ENCODE measurements at regions not wholly inside any gene's neighbourhood (a gene's known extent, or its start where the extent isn't known, plus 50 kb on each side); places are given as distances from the start of the nearest gene placed in this dataset.

DNA sequence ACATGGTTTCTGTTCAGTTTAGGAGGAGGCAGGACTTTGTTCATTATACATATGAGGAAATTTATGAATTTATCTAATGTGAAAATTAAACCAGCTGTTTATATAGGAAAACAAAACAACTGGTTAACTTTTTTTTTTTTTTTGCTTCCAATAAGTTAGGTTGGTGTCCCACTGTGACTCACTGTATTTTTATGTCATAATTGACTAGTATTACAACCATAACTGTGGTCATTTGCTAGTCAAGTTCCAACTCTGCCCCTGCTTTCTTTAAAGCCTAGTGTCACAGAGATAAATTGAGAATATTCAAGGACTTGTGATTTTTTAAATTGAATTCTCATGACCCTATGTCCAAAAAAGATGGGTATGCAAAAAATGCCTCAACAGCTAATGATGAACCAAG lies 227.7 kb downstream of the BCAT1 start:
- Histone ChIP-seq H3K27ac (no peak overlapping the region), H3K4me3 (no peak overlapping the region), H3K27me3 (replicated peaks in 1 of 7) (no peaks in the 10 kb centered on the region), H3K9me3 (no peaks in the 10 kb centered on the region), H3K4me1 (peaks cover 0 to 12% (median 0%) of the 10 kb centered on the region in 6 donors), H3K36me3 (no peaks in the 10 kb centered on the region)
- DNase-seq = no peak
- TF ChIP-seq, protein P1, sequence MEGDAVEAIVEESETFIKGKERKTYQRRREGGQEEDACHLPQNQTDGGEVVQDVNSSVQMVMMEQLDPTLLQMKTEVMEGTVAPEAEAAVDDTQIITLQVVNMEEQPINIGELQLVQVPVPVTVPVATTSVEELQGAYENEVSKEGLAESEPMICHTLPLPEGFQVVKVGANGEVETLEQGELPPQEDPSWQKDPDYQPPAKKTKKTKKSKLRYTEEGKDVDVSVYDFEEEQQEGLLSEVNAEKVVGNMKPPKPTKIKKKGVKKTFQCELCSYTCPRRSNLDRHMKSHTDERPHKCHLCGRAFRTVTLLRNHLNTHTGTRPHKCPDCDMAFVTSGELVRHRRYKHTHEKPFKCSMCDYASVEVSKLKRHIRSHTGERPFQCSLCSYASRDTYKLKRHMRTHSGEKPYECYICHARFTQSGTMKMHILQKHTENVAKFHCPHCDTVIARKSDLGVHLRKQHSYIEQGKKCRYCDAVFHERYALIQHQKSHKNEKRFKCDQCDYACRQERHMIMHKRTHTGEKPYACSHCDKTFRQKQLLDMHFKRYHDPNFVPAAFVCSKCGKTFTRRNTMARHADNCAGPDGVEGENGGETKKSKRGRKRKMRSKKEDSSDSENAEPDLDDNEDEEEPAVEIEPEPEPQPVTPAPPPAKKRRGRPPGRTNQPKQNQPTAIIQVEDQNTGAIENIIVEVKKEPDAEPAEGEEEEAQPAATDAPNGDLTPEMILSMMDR (IDR thresholded peaks at IDR 0.05 in 8 of 11, conservative IDR thresholded peaks at IDR 0.05 in 3 of 11) = no peak
- TF ChIP-seq POLR2A (IDR thresholded peaks at IDR 0.05) (no peak), POLR2AphosphoS5 (IDR thresholded peaks at IDR 0.05) (no peak)
- intact Hi-C loops (cut with DNase I; ENCODE audit: low total_unique reads) = no loop called here

DNA sequence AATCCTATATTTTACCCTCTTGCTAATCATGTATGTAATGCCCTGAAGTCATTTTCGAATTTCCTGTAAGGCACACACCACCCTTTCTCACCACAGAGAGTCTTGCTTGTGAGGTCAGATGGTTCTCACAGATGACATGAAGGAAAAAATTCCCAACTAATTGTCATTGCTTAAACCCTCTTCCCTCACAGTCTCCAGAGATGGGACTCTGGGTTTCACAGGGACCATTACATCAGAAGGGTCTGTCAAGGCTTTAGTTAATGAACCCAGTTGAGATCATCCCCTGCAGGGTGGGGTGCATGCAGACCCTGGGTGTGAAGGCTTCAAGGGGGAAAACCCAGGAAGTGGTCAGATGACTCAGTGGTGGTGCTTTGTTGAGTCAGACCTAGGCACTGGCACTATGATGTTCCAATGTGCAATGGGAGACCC lies 229.6 kb downstream of the BCAT1 start:
- TF ChIP-seq POLR2AphosphoS5 (IDR thresholded peaks at IDR 0.05) (no peak), POLR2A (IDR thresholded peaks at IDR 0.05) (no peak)
- TF ChIP-seq, protein P1 (IDR thresholded peaks at IDR 0.05 in 8 of 11, conservative IDR thresholded peaks at IDR 0.05 in 3 of 11) = no peak
- H3K9me3 ChIP-seq = no peaks in the 10 kb centered on the region
- H3K4me1 ChIP-seq = peaks cover 0 to 12% (median 0%) of the 10 kb centered on the region in 6 donors
- no peak for DNase-seq
- no peaks in the 10 kb centered on the region for H3K27me3 ChIP-seq (replicated peaks in 1 of 7)
- H3K27ac ChIP-seq = no peak overlapping the region
- 47 to 74% (median 54%) methylated on average over 1 of the region's 1 CpG for WGBS, 5 donors
- no peak overlapping the region for H3K4me3 ChIP-seq
- intact Hi-C loops (cut with DNase I; ENCODE audit: low total_unique reads) = no loop called here
- no peaks in the 10 kb centered on the region for H3K36me3 ChIP-seq

DNA sequence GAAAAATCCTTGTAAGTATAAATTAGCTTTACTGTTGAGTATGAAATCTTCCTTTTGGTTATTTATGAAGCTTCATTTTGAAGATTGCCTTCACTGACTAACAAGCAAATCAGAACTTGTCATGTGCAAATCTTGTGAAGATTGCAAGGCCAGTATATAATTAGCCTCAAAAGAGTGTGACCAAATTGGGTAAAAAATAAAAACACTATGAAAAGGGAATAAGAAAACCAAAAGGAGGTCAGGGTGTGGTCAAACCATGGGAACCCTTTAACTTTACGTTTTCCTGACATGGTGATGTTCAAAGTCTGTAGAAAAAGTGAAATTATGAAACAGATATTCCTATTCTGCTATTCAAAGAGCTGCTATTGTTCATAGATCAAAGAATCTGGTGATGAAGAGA lies 230.3 kb downstream of the BCAT1 start:
- Histone ChIP-seq H3K4me1 (peaks cover 0 to 12% (median 0%) of the 10 kb centered on the region in 6 donors), H3K9me3 (no peaks in the 10 kb centered on the region), H3K27ac (no peak overlapping the region), H3K36me3 (no peaks in the 10 kb centered on the region), H3K4me3 (no peak overlapping the region), H3K27me3 (replicated peaks in 1 of 7) (no peaks in the 10 kb centered on the region)
- DNase-seq = no peak
- no peak for TF ChIP-seq POLR2AphosphoS5 (IDR thresholded peaks at IDR 0.05)
- TF ChIP-seq, protein P1 (IDR thresholded peaks at IDR 0.05 in 8 of 11, conservative IDR thresholded peaks at IDR 0.05 in 3 of 11) = no peak
- no peak for TF ChIP-seq POLR2A (IDR thresholded peaks at IDR 0.05)
- 0 to 14% (median 0%) methylated on average over 1 of the region's 1 CpG for WGBS, 5 donors
- intact Hi-C loops (cut with DNase I; ENCODE audit: low total_unique reads) = no loop called here

DNA sequence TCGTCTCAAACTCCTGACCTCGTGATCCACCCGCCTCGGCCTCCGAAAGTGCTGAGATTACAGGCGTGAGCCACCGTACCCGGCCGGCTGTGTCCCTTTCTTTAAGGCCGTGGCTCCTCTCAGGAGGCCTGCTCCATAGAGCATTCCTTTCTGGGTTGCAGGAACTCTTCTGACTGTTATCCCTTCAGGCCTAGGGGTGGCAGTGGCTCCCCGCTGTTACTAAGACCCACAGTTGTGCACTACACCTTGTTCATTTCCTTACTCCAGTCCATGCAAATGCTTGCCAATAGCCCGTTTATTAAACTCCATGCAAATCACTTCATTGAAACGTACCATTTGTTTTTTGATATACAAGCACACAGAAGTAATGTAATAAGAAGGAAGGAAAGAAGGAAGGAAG lies 234.7 kb downstream of the BCAT1 start:
- intact Hi-C loops (cut with DNase I; ENCODE audit: low total_unique reads) = no loop called here
- Histone ChIP-seq H3K27me3 (replicated peaks in 1 of 7) (no peaks in the 10 kb centered on the region), H3K4me3 (no peak overlapping the region), H3K27ac (no peak overlapping the region), H3K36me3 (no peaks in the 10 kb centered on the region), H3K9me3 (no peaks in the 10 kb centered on the region), H3K4me1 (peaks cover 0 to 8% (median 0%) of the 10 kb centered on the region in 6 donors)
- WGBS, 5 donors = 91 to 94% (median 93%) methylated on average over 13 of the region's 13 CpGs
- TF ChIP-seq POLR2AphosphoS5 (IDR thresholded peaks at IDR 0.05) (no peak), POLR2A (IDR thresholded peaks at IDR 0.05) (no peak)
- TF ChIP-seq, protein P1 (IDR thresholded peaks at IDR 0.05 in 8 of 11, conservative IDR thresholded peaks at IDR 0.05 in 3 of 11) = no peak
- DNase-seq = no peak

All from spleen (tissue), 11 donors.